ENCODE measurements at regions not wholly inside any gene's neighbourhood (a gene's known extent, or its start where the extent isn't known, plus 50 kb on each side); places are given as distances from the start of the nearest gene placed in this dataset.

GRCh38 chr12:16914853-16915252, 308.9 kb upstream of the LMO3 start:
- Mint-ChIP-seq H3K4me3 (no peak overlapping the region), H3K4me1 (no peaks in the 10 kb centered on the region), H3K9me3 (peaks cover 3% of the 10 kb centered on the region), H3K36me3 (ENCODE audit: low read depth) (no peaks in the 10 kb centered on the region), H3K27ac (no peak overlapping the region), H3K27me3 (ENCODE audit: low read depth, poor library complexity) (no peaks in the 10 kb centered on the region)
- DNase-seq: no peak
- TF ChIP-seq, protein P1, sequence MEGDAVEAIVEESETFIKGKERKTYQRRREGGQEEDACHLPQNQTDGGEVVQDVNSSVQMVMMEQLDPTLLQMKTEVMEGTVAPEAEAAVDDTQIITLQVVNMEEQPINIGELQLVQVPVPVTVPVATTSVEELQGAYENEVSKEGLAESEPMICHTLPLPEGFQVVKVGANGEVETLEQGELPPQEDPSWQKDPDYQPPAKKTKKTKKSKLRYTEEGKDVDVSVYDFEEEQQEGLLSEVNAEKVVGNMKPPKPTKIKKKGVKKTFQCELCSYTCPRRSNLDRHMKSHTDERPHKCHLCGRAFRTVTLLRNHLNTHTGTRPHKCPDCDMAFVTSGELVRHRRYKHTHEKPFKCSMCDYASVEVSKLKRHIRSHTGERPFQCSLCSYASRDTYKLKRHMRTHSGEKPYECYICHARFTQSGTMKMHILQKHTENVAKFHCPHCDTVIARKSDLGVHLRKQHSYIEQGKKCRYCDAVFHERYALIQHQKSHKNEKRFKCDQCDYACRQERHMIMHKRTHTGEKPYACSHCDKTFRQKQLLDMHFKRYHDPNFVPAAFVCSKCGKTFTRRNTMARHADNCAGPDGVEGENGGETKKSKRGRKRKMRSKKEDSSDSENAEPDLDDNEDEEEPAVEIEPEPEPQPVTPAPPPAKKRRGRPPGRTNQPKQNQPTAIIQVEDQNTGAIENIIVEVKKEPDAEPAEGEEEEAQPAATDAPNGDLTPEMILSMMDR (IDR thresholded peaks at IDR 0.05): no peak

DNA sequence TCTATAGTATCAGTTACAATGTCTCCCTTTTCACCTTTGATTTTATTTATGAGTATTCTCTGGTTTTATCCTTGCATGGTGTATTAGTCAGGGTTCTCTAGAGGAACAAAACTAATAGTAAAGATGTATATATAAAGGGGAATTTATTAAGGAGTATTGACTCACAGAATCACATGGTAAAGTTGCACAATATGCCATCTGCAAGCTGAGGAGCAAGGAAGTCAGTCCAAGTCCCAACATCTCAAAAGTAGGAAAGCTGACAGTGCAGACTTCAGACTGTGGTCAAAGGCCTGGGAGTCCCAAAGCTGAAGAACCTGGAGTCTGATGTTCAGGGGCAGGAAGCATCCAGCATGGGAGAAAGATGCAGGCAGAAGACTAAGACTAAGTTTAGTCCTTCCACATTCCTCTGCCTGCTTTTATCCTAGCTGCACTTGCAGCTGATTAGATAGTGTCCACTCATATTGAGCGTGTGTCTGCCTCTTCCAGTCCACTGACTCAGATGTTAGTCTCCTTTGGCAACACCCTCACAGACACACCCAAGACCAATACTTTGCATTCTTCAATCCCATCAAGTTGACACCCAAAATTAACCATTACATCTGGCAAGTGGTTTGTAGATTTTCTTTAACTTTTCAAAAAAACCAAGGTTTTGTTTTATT, 308.0 kb upstream of the LMO3 start:
- TF ChIP-seq, protein P1 (IDR thresholded peaks at IDR 0.05): no peak
- H3K9me3 Mint-ChIP-seq: no peaks in the 10 kb centered on the region
- DNase-seq: no peak
- H3K4me1 Mint-ChIP-seq: no peaks in the 10 kb centered on the region
- H3K27me3 Mint-ChIP-seq (ENCODE audit: low read depth, poor library complexity): no peaks in the 10 kb centered on the region
- no peak overlapping the region for H3K4me3 Mint-ChIP-seq
- H3K27ac Mint-ChIP-seq: no peak overlapping the region
- H3K36me3 Mint-ChIP-seq (ENCODE audit: low read depth): no peaks in the 10 kb centered on the region

- no peaks in the 10 kb centered on the region for H3K36me3 Mint-ChIP-seq (ENCODE audit: low read depth)
- TF ChIP-seq, protein P1 (IDR thresholded peaks at IDR 0.05): no peak
- H3K4me1 Mint-ChIP-seq: no peaks in the 10 kb centered on the region
- H3K27ac Mint-ChIP-seq: no peak overlapping the region
- no peak overlapping the region for H3K4me3 Mint-ChIP-seq
- DNase-seq: no peak
- H3K9me3 Mint-ChIP-seq: no peaks in the 10 kb centered on the region
- no peaks in the 10 kb centered on the region for H3K27me3 Mint-ChIP-seq (ENCODE audit: low read depth, poor library complexity)
Observed at GRCh38 chr12:16901946-16902345, 296.0 kb upstream of the LMO3 start.

- Mint-ChIP-seq H3K27ac (no peak overlapping the region), H3K9me3 (peaks cover 8% of the 10 kb centered on the region), H3K4me3 (no peak overlapping the region), H3K36me3 (ENCODE audit: low read depth) (no peaks in the 10 kb centered on the region), H3K27me3 (ENCODE audit: low read depth, poor library complexity) (peaks cover 3% of the 10 kb centered on the region), H3K4me1 (no peaks in the 10 kb centered on the region)
- no peak for DNase-seq
- TF ChIP-seq, protein P1 (IDR thresholded peaks at IDR 0.05): no peak
Observed at GRCh38 chr12:16893426-16893825, 287.5 kb upstream of the LMO3 start.

- Mint-ChIP-seq H3K27me3 (ENCODE audit: low read depth, poor library complexity) (peaks cover 3% of the 10 kb centered on the region), H3K4me3 (no peak overlapping the region), H3K27ac (no peak overlapping the region), H3K9me3 (peaks cover 12% of the 10 kb centered on the region), H3K4me1 (no peaks in the 10 kb centered on the region), H3K36me3 (ENCODE audit: low read depth) (no peaks in the 10 kb centered on the region)
- TF ChIP-seq, protein P1 (IDR thresholded peaks at IDR 0.05): no peak
- no peak for DNase-seq
Observed at GRCh38 chr12:16891673-16892072, 285.7 kb upstream of the LMO3 start.

GRCh38 chr12:16884819-16885218, 278.9 kb upstream of the LMO3 start:
- no peaks in the 10 kb centered on the region for H3K27me3 Mint-ChIP-seq (ENCODE audit: low read depth, poor library complexity)
- peaks cover 6% of the 10 kb centered on the region for H3K4me1 Mint-ChIP-seq
- TF ChIP-seq, protein P1 (IDR thresholded peaks at IDR 0.05): no peak
- H3K4me3 Mint-ChIP-seq: no peak overlapping the region
- H3K36me3 Mint-ChIP-seq (ENCODE audit: low read depth): no peaks in the 10 kb centered on the region
- DNase-seq: no peak
- no peak overlapping the region for H3K27ac Mint-ChIP-seq
- H3K9me3 Mint-ChIP-seq: peaks cover 12% of the 10 kb centered on the region
